ENCODE measurements at regions not wholly inside any gene's neighbourhood (a gene's known extent, or its start where the extent isn't known, plus 50 kb on each side); places are given as distances from the start of the nearest gene placed in this dataset.

- peak; percentile 65 for DNase-seq (ENCODE audit: low spot score)
- peaks cover 0 to 5% of the 10 kb centered on the region in 2 donors for H3K4me1 ChIP-seq
- peak in 1 of 2 donors; percentile 74 for TF ChIP-seq CTCF (IDR thresholded peaks at IDR 0.05)
Measured at GRCh38 chr1:221478050-221478949, 263.6 kb downstream of the DUSP10 start.

DNA sequence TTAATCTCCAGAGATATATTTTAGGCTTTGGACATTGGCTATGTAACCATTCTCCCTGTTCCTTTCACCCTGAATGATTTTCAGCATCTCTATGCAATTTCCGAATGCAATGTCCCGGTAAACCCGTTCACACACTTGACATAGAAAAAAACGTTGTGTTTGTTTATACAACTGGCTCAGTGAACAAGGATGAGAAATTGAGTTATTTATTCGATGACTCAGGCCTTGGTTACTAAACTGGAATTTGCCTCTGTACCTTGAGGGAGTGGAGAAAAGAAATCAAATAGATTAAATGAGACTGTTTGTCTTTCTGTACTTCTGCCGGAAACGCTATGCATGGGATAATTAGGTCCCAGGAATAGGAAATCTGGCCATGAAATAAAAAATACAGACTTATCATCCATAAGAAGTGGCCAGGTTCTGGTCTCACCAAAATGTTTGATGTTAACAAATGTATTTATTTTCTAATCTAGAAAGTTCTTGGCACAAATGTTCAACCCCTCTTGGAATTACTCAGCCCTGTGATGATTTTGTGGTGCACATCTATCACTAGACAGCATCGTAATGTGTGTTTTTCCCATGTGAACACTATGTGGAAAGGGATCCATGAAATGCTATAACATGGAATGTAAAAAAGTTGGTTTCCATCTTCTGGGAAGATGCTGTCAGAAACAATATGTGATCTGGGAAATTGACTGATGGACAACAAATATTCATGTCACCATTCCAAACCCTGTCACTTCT lies 253.9 kb downstream of the DUSP10 start:
- H3K4me1 ChIP-seq = no peaks in the 10 kb centered on the region
- H3K27me3 ChIP-seq = no peaks in the 10 kb centered on the region
- H3K27ac ChIP-seq = no peak overlapping the region
- TF ChIP-seq CTCF (IDR thresholded peaks at IDR 0.05) = no peak
- no peak for DNase-seq (ENCODE audit: low spot score)
- H3K4me3 ChIP-seq = no peak overlapping the region
- no peaks in the 10 kb centered on the region for H3K36me3 ChIP-seq
- no peaks in the 10 kb centered on the region for H3K9me3 ChIP-seq

More at GRCh38 chr1:221478050-221478949, 263.6 kb downstream of the DUSP10 start:
- H3K27me3 ChIP-seq = no peaks in the 10 kb centered on the region
- no peaks in the 10 kb centered on the region for H3K36me3 ChIP-seq
- no peak overlapping the region for H3K4me3 ChIP-seq
- no peaks in the 10 kb centered on the region for H3K9me3 ChIP-seq
- no peak overlapping the region for H3K27ac ChIP-seq

GRCh38 chr1:221488550-221488949 lies 253.3 kb downstream of the DUSP10 start:
- no peak for DNase-seq (ENCODE audit: low spot score)
- Histone ChIP-seq H3K4me1 (no peaks in the 10 kb centered on the region), H3K27me3 (no peaks in the 10 kb centered on the region), H3K4me3 (no peak overlapping the region), H3K36me3 (no peaks in the 10 kb centered on the region), H3K9me3 (no peaks in the 10 kb centered on the region), H3K27ac (no peak overlapping the region)
- TF ChIP-seq CTCF (IDR thresholded peaks at IDR 0.05) = no peak

GRCh38 chr1:221494670-221495069 lies 247.2 kb downstream of the DUSP10 start:
- TF ChIP-seq CTCF (IDR thresholded peaks at IDR 0.05) = no peak
- Histone ChIP-seq H3K9me3 (no peaks in the 10 kb centered on the region), H3K27me3 (no peaks in the 10 kb centered on the region), H3K36me3 (no peaks in the 10 kb centered on the region), H3K4me1 (no peaks in the 10 kb centered on the region), H3K27ac (no peak overlapping the region), H3K4me3 (no peak overlapping the region)
- no peak for DNase-seq (ENCODE audit: low spot score)

DNA sequence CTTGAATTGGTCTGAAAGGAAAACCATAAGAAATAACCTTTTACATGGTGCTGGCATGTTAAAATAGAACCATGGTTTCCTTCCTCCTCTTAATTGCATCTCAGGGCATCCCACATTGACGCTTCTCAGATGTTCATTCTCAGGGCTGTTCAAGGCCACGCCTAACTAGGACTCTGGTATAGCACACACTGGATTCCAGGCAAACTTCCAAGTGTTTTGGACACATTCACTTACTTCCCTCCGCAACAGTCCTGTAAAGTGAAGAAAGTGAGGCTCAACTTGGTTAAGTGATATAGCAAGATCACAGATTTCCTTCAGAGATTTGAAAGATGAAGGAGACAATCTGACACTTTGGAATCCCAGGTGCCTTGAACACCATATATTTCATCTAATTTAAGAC lies 244.8 kb downstream of the DUSP10 start:
- Histone ChIP-seq H3K9me3 (no peaks in the 10 kb centered on the region), H3K4me3 (no peak overlapping the region), H3K36me3 (no peaks in the 10 kb centered on the region), H3K4me1 (no peaks in the 10 kb centered on the region), H3K27ac (no peak overlapping the region), H3K27me3 (no peaks in the 10 kb centered on the region)
- no peak for TF ChIP-seq CTCF (IDR thresholded peaks at IDR 0.05)
- DNase-seq (ENCODE audit: low spot score) = no peak
